HCT116 (cell line): ENCODE measurements at regions not wholly inside any gene's neighbourhood (a gene's known extent, or its start where the extent isn't known, plus 50 kb on each side); places are given as distances from the start of the nearest gene placed in this dataset.

Experiments used
- ATAC-seq: fragments of 200-7000 bp; cut with Tn5 transposase; 2 replicates; pipeline ENCODE4 v1.9.1; 2020; ENCODE audit warnings: mild to moderate bottlenecking, moderate library complexity
- BruUV-seq: library from RNA; stranded (reverse); fragments of 400-500 nt; replicated peaks from 2 replicates; lab custom pipeline; 2021; lab: Mats Ljungman, UMichigan
- CTCF ChIA-PET: fragments of 300-600 bp; sonication (Branson Sonifier 250); formaldehyde crosslinking; loops from one replicate; lab custom pipeline; 2021; ENCODE audit warnings: antibody characterized with exemption; lab: Charles Lee
- POLR2A ChIA-PET: fragments of 300-600, 350-600 bp; sonication (Branson Sonifier 250); formaldehyde crosslinking; loops from one replicate; lab custom pipeline; 2021; ENCODE audit warnings: antibody characterized with exemption; lab: Charles Lee
- RAD21 ChIA-PET, 2 experiments: fragments of 300-600 bp; sonication (Branson Sonifier 250); formaldehyde crosslinking; loops; one replicate each; lab custom pipeline; 2023; ENCODE audit warnings: low total read pairs in 2 of 2; ENCODE audit not compliant: uncharacterized antibody in 2 of 2, unreplicated experiment in 2 of 2, low non-redundant PET in 1 of 2; lab: Charles Lee
- DNase-seq: peaks from one replicate; pipeline ENCODE4 v3.0.0-alpha.2; 2010; ENCODE audit warnings: low read depth, low spot score
- H2AFZ ChIP-seq: fragments of 200-600 bp; shearing (Covaris generic), sonication (generic); 2 replicates; pipeline ENCODE4 v1.6.1; 2017; ENCODE audit warnings: low read depth, mixed run types, mixed read lengths, antibody characterized with exemption, low read length; ENCODE audit not compliant: poor library complexity, severe bottlenecking
- H3K27ac ChIP-seq: 2 replicates; pipeline ENCODE4 v1.5.1; 2012; ENCODE audit warnings: low read depth, low read length
- H3K27me3 ChIP-seq: fragments of 200-600 bp; sonication (generic); 2 replicates; pipeline ENCODE4 v1.6.1; 2016; ENCODE audit warnings: mixed run types, low read length, mixed read lengths; ENCODE audit not compliant: insufficient read depth
- H3K36me3 ChIP-seq, 2 experiments: fragments of 200-500 bp in 1 of 2; fragments of 200-600 bp in 1 of 2; sonication (Bioruptor generic) in 1 of 2; sonication (generic) in 1 of 2; 2 replicates each; pipeline versions ENCODE4 v1.5.1 to v1.6.1; 2014 to 2016; ENCODE audit warnings: low read length in 2 of 2, inconsistent platforms in 1 of 2, mixed read lengths in 1 of 2, mixed run types in 1 of 2; ENCODE audit not compliant: insufficient read depth in 2 of 2, control insufficient read depth in 1 of 2
- H3K4me1 ChIP-seq, 2 experiments: fragments of 200-600 bp in 1 of 2; sonication (generic) in 1 of 2; 2 replicates each; pipeline versions ENCODE4 v1.5.1 to v1.6.1; 2012 to 2017; ENCODE audit warnings: low read length in 2 of 2, inconsistent platforms in 1 of 2, mild to moderate bottlenecking in 1 of 2, mixed read lengths in 1 of 2, mixed run types in 1 of 2, moderate library complexity in 1 of 2; ENCODE audit not compliant: insufficient read depth in 2 of 2, control insufficient read depth in 1 of 2
- H3K4me2 ChIP-seq: fragments of 200-600 bp; sonication (generic); 2 replicates; pipeline ENCODE4 v1.6.1; 2017; ENCODE audit warnings: mixed run types, low read length, mixed read lengths
- H3K4me3 ChIP-seq, 2 experiments: fragments of 200-600 bp in 1 of 2; sonication (generic) in 1 of 2; replicated peaks in 1 of 2; 2 replicates each; pipeline ENCODE4 v1.5.1; 2011 to 2016; ENCODE audit warnings: low read length in 2 of 2, control low read depth in 1 of 2, low read depth in 1 of 2, mild to moderate bottlenecking in 1 of 2, mixed read lengths in 1 of 2, mixed run types in 1 of 2
- H3K79me2 ChIP-seq: fragments of 200-600 bp; sonication (generic); 2 replicates; pipeline ENCODE4 v1.6.1; 2017; ENCODE audit warnings: mild to moderate bottlenecking, mixed run types, low read length, moderate library complexity, mixed read lengths; ENCODE audit not compliant: insufficient read depth
- H3K9ac ChIP-seq: fragments of 200-600 bp; sonication (generic); 2 replicates; pipeline ENCODE4 v1.6.1; 2016; ENCODE audit warnings: low read length, mixed read lengths
- H3K9me2 ChIP-seq: fragments of 200-600 bp; sonication (generic), shearing (Covaris generic); 2 replicates; pipeline ENCODE4 v1.6.1; 2017; ENCODE audit warnings: mixed run types, mild to moderate bottlenecking, moderate library complexity; ENCODE audit not compliant: insufficient read depth
- H3K9me3 ChIP-seq, 2 experiments: fragments of 200-500 bp in 1 of 2; fragments of 200-600 bp in 1 of 2; sonication (Bioruptor generic) in 1 of 2; sonication (generic) in 1 of 2; 2 replicates each; pipeline ENCODE4 v1.6.1; 2014 to 2017; ENCODE audit warnings: low read length in 2 of 2, mixed read lengths in 2 of 2, inconsistent platforms in 1 of 2, low read depth in 1 of 2, mild to moderate bottlenecking in 1 of 2, mixed run types in 1 of 2, moderate library complexity in 1 of 2; ENCODE audit not compliant: control insufficient read depth in 1 of 2, insufficient read depth in 1 of 2
- H4K20me1 ChIP-seq: fragments of 200-600 bp; sonication (generic), shearing (Covaris generic); 2 replicates; pipeline ENCODE4 v1.6.1; 2017; ENCODE audit warnings: mixed run types, mild to moderate bottlenecking, moderate library complexity; ENCODE audit not compliant: insufficient read depth
- CBX3 ChIP-seq: IDR thresholded peaks from 2 replicates; pipeline ENCODE4 v1.6.1; 2012; ENCODE audit warnings: low read depth
- JUND ChIP-seq: IDR thresholded peaks from 2 replicates; pipeline ENCODE4 v1.6.1; 2012
- MAX ChIP-seq: IDR thresholded peaks from 2 replicates; pipeline ENCODE4 v1.6.1; 2012
- REST ChIP-seq: IDR thresholded peaks from 2 replicates; pipeline ENCODE4 v1.6.1; 2012; ENCODE audit warnings: low read depth
- YY1 ChIP-seq: IDR thresholded peaks from 2 replicates; pipeline ENCODE4 v1.6.1; 2011; ENCODE audit warnings: low read length, low read depth, moderate library complexity, mild to moderate bottlenecking; ENCODE audit not compliant: insufficient replicate concordance; ENCODE audit errors: extremely low read depth
- ZBTB33 ChIP-seq: IDR thresholded peaks from 2 replicates; pipeline ENCODE4 v1.6.1; 2011; ENCODE audit warnings: mild to moderate bottlenecking, low read length, moderate library complexity; ENCODE audit not compliant: insufficient replicate concordance; ENCODE audit errors: extremely low read depth
- ZFX ChIP-seq: fragments of 450-650 bp; IDR thresholded peaks from 2 replicates; pipeline ENCODE4 v1.6.1; 2017
- intact Hi-C: fragments of 100-400 bp; cut with micrococcal nuclease; formaldehyde crosslinking; loops from 2 replicates; pipeline ENCODE4 v1.10.0; 2022

- H4K20me1 ChIP-seq = no peaks in the 10 kb centered on the region
- H3K9me2 ChIP-seq = no peaks in the 10 kb centered on the region
- peaks cover 4% of the 10 kb centered on the region in 2 experiments; a peak in 3 of 4 replicates for H3K4me1 ChIP-seq
- H3K4me2 ChIP-seq = no peak overlapping the region
- H3K79me2 ChIP-seq = no peaks in the 10 kb centered on the region
- no peak for ATAC-seq
- CTCF ChIA-PET = no interaction called here
- no peak overlapping the region for H3K27ac ChIP-seq
- H2AFZ ChIP-seq = no peak overlapping the region
- no peaks in the 10 kb centered on the region for H3K36me3 ChIP-seq
- no TSS peak for BruUV-seq
- POLR2A ChIA-PET = no interaction called here
- no peaks in the 10 kb centered on the region for H3K27me3 ChIP-seq
- no peak overlapping the region for H3K9ac ChIP-seq
- intact Hi-C loops = loop anchor here (10.0 kb wide), 1 partner anchor 172 kb away; no protein-coding TSS in a partner anchor
- H3K9me3 ChIP-seq = no peaks in the 10 kb centered on the region
- TF ChIP-seq MAX (no peak), ZBTB33 (no peak), CBX3 (no peak), REST (no peak), YY1 (no peak), JUND (no peak), ZFX (no peak)
- DNase-seq = no peak
- H3K4me3 ChIP-seq = no peak overlapping the region
- RAD21 ChIA-PET = no interaction called here
Observed at GRCh38 chr12:107616941-107617340, 68.7 kb upstream of the PWP1 start.
